Ishikawa (cell line): ENCODE measurements at regions not wholly inside any gene's neighbourhood (a gene's known extent, or its start where the extent isn't known, plus 50 kb on each side); places are given as distances from the start of the nearest gene placed in this dataset.

Experiments
- EGR1 ChIP-seq: IDR thresholded peaks from 2 replicates; pipeline ENCODE4 v1.6.1; 2012
- EP300 ChIP-seq: IDR thresholded peaks from 2 replicates; pipeline ENCODE4 v1.6.1; 2012; ENCODE audit warnings: borderline replicate concordance
- REST ChIP-seq: IDR thresholded peaks from 2 replicates; pipeline ENCODE4 v1.6.1; 2012; ENCODE audit warnings: low read depth, mild to moderate bottlenecking
- TAF1 ChIP-seq: IDR thresholded peaks from 2 replicates; pipeline ENCODE4 v1.6.1; 2012; ENCODE audit warnings: low read depth, mild to moderate bottlenecking
- TCF12 ChIP-seq: IDR thresholded peaks from 2 replicates; pipeline ENCODE4 v1.6.1; 2012; ENCODE audit warnings: low read depth
- TEAD4 ChIP-seq: IDR thresholded peaks from 2 replicates; pipeline ENCODE4 v1.6.1; 2012
- YY1 ChIP-seq: IDR thresholded peaks from 2 replicates; pipeline ENCODE4 v1.6.1; 2012; ENCODE audit warnings: low read depth

GRCh38 chr18:23330423-23330822, 122.7 kb upstream of the RIOK3 start:
- TF ChIP-seq YY1 (no peak), EGR1 (no peak), TAF1 (no peak), TEAD4 (no peak), REST (no peak), TCF12 (no peak), EP300 (no peak)
